HFF-Myc (cell line): ENCODE measurements at regions not wholly inside any gene's neighbourhood (a gene's known extent, or its start where the extent isn't known, plus 50 kb on each side); places are given as distances from the start of the nearest gene placed in this dataset.
"Not testable (repeated sequence)": the region's sequence is repeated elsewhere in the genome, so short reads cannot be mapped to it uniquely, and the experiment has no call there.

ENCODE experiments used
- DNase-seq: peaks from one replicate; pipeline ENCODE4 v3.0.0-alpha.2; 2011; ENCODE audit warnings: low read depth; ENCODE audit errors: extremely low read depth
- H3K4me3 ChIP-seq: replicated peaks from 2 replicates; pipeline ENCODE4 v1.5.1; 2011; ENCODE audit warnings: low read depth, mild to moderate bottlenecking, control low read depth, low read length
- CTCF ChIP-seq: IDR thresholded peaks from 2 replicates; pipeline ENCODE4 v1.5.1; 2012; ENCODE audit warnings: mild to moderate bottlenecking, low read depth, low read length, control low read depth; ENCODE audit errors: missing control alignments

- H3K4me3 ChIP-seq, result no peak overlapping the region
- DNase-seq, result no peak
- TF ChIP-seq CTCF, result no peak
These were observed 222.5 kb upstream of the DDHD1 start for GRCh38 chr14:53375599-53375998.

- no peak for TF ChIP-seq CTCF
- peak; percentile 81 for DNase-seq
- H3K4me3 ChIP-seq, result no peak overlapping the region
These were observed 215.6 kb upstream of the DDHD1 start for GRCh38 chr14:53368711-53369201.

DNA sequence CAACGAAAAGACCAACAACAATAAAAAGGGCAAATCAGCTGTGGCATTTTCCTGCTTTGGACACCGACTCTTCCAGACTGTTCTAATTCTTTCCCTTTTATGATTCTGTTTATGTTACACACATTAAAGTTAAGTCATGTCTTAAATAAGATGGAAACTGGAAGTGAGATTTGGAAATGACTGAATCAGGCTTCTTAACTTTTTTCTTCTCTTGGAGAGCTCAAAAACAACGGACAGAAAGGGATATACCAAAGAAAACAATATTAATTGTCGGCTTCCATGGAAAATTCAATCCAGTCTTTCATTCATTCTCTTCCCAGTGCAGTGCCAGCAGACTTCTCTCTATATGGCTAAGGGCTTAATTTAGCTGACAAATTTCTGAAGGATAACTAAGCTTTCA, 214.9 kb upstream of the DDHD1 start:
- DNase-seq, result no peak
- no peak overlapping the region for H3K4me3 ChIP-seq
- no peak for TF ChIP-seq CTCF

DNA sequence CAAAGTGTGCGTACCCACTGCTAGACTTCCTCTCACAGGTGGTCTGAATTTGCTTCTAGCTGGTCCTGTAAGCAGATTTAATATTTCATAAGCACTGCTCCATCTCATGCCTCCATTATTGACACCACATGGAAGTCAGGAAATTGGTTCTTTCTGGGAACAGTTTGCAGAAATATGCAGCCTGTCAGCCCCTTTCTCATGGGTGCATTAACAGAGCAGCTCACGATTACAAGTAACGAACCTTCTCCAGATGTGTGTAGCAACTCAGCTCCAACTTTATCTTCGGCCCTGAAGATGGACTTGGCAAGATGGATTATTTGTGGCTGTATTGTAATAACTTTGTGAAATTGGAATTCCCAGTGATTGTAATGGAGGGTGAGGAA, 214.5 kb upstream of the DDHD1 start:
- DNase-seq, result peak; percentile 90
- H3K4me3 ChIP-seq, result no peak overlapping the region
- TF ChIP-seq CTCF, result no peak

GRCh38 chr14:53365486-53366130, 212.5 kb upstream of the DDHD1 start:
- TF ChIP-seq CTCF, result no peak
- H3K4me3 ChIP-seq, result no peak overlapping the region
- no peak for DNase-seq

DNA sequence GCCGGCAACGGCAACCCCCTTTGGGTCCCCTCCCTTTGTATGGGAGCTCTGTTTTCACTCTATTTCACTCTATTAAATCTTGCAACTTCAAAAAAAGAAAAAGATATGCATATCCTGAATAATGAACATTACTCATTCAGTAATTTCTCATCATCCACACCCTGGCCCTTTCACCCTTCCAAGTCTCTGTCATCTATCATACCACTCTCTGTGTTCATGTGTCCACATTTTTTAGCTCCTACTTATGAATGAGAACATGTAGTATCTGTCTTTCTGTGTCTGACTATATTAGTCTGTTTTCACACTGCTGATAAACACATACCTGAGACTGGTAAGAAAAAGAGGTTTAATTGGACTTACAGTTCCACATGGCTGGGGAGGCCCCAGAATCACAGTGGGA, 209.8 kb upstream of the DDHD1 start:
- DNase-seq, result not testable (repeated sequence)

DNA sequence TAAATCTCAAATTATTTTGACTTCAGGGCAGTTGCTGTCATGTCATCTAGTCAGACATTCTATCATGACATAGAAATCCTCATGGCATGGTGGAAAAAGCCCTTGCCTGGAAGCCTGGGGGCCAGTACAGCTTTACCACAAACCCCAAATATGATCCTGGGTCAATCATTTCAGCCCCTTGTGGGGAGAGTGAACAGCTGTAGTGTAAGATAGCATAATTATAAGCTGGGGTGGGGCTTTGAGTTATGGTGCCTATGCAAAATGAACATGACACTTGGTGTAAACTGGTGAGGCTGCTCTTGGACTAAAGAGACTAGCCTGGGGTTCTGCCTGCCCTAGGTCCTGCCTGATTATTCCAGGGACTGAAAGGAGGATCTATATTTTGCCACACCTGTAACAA, 207.7 kb upstream of the DDHD1 start:
- DNase-seq, result no peak
- TF ChIP-seq CTCF, result no peak

More for the DNA sequence above, 209.8 kb upstream of the DDHD1 start:
- H3K4me3 ChIP-seq, result not testable (repeated sequence)

More for the DNA sequence above, 207.7 kb upstream of the DDHD1 start:
- H3K4me3 ChIP-seq, result no peak overlapping the region
